Stomach (tissue), 8 donors: ENCODE measurements at regions not wholly inside any gene's neighbourhood (a gene's known extent, or its start where the extent isn't known, plus 50 kb on each side); places are given as distances from the start of the nearest gene placed in this dataset.

Experiments used
- DNase-seq, 2 donors: peaks; one replicate each; pipeline versions ENCODE4 v3.0.0 to v3.0.0-alpha.2; 2013 to 2019
- H3K27ac ChIP-seq, 5 donors: fragments of 200-600 bp in 4 of 5; sonication (generic) in 4 of 5; one replicate each; pipeline ENCODE4 v1.5.1; 2013 to 2019; ENCODE audit warnings: mild to moderate bottlenecking in 1 of 5, moderate library complexity in 1 of 5
- H3K27me3 ChIP-seq, 3 donors: fragments of 200-600 bp; sonication (generic); one replicate each; pipeline ENCODE4 v1.5.1; 2017 to 2019; ENCODE audit warnings: mixed run types in 1 of 3
- H3K36me3 ChIP-seq, 4 donors: fragments of 200-600 bp; sonication (generic); 1 replicate in 3 of 4; 2 replicates in 1 of 4; pipeline ENCODE4 v1.5.1; 2016 to 2019
- H3K4me1 ChIP-seq, 4 donors: fragments of 200-600 bp; sonication (generic); one replicate each; pipeline ENCODE4 v1.5.1; 2016 to 2019
- H3K4me3 ChIP-seq, 4 donors: fragments of 200-600 bp; sonication (generic) in 3 of 4; one replicate each; pipeline ENCODE4 v1.5.1; 2016 to 2019; ENCODE audit warnings: mild to moderate bottlenecking in 1 of 4
- H3K9me3 ChIP-seq, 4 donors: fragments of 200-600 bp; sonication (generic); one replicate each; pipeline ENCODE4 v1.5.1; 2016 to 2019
- EP300 ChIP-seq: sonication (generic); formaldehyde crosslinking; IDR thresholded peaks from one replicate; pipeline ENCODE4 v1.6.1; 2017; ENCODE audit warnings: antibody characterized with exemption
- POLR2A ChIP-seq, 4 donors: fragments of 450-650 bp; IDR thresholded peaks; one replicate each; pipeline ENCODE4 v1.6.1; 2016; ENCODE audit warnings: antibody characterized with exemption in 4 of 4, control low read depth in 2 of 4, mild to moderate bottlenecking in 1 of 4, moderate library complexity in 1 of 4
- POLR2AphosphoS5 ChIP-seq, 3 donors: sonication (generic); formaldehyde crosslinking; IDR thresholded peaks; one replicate each; pipeline ENCODE4 v1.6.1; 2016; ENCODE audit warnings: antibody characterized with exemption in 3 of 3
- WGBS, 5 donors: extraction: QIAGEN DNeasy Blood & Tissue Kit in 3 of 5; methylation state at CpG; one replicate each; pipeline versions ENCODE4 v1.1.5 to v1.1.7; 2013 to 2018; 5-methylcytosine and 5-hydroxymethylcytosine counted together
- intact Hi-C: fragments of 100-400 bp; cut with DNase I; formaldehyde crosslinking; loops from one replicate; pipeline ENCODE4 v1.15.1; 2023; ENCODE audit warnings: low total_unique reads
- TF ChIP-seq, protein P1 (sequence below), 7 experiments: fragments of 450-650 bp in 4 of 7; fragments of 200-600 bp in 3 of 7; sonication (generic) in 3 of 7; IDR thresholded peaks; one replicate each; pipeline ENCODE4 v1.5.1; 2016 to 2019; ENCODE audit warnings: antibody characterized with exemption in 7 of 7, control low read depth in 2 of 7, mild to moderate bottlenecking in 1 of 7
- donor health status: healthy with polysubstance abuse.
- donor health status: Bipolar disorder and iron deficiency.
- donor health status: healthy.

GRCh38 chr7:63038987-63039386, 959.7 kb upstream of the ZNF722 start:
- no peak for DNase-seq
- Histone ChIP-seq H3K9me3 (peaks cover 0 to 89% (median 58%) of the 10 kb centered on the region in 4 donors), H3K4me3 (no peak overlapping the region), H3K27ac (no peak overlapping the region), H3K27me3 (no peaks in the 10 kb centered on the region), H3K4me1 (no peaks in the 10 kb centered on the region), H3K36me3 (no peaks in the 10 kb centered on the region)
- TF ChIP-seq POLR2A (IDR thresholded peaks at IDR 0.05), result no peak
- TF ChIP-seq, protein P1, sequence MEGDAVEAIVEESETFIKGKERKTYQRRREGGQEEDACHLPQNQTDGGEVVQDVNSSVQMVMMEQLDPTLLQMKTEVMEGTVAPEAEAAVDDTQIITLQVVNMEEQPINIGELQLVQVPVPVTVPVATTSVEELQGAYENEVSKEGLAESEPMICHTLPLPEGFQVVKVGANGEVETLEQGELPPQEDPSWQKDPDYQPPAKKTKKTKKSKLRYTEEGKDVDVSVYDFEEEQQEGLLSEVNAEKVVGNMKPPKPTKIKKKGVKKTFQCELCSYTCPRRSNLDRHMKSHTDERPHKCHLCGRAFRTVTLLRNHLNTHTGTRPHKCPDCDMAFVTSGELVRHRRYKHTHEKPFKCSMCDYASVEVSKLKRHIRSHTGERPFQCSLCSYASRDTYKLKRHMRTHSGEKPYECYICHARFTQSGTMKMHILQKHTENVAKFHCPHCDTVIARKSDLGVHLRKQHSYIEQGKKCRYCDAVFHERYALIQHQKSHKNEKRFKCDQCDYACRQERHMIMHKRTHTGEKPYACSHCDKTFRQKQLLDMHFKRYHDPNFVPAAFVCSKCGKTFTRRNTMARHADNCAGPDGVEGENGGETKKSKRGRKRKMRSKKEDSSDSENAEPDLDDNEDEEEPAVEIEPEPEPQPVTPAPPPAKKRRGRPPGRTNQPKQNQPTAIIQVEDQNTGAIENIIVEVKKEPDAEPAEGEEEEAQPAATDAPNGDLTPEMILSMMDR (IDR thresholded peaks at IDR 0.05), result no peak
- TF ChIP-seq EP300, result no peak
- no peak for TF ChIP-seq POLR2AphosphoS5 (IDR thresholded peaks at IDR 0.05)
- 87 to 90% (median 89%) methylated on average over 4 of the region's 4 CpGs for WGBS, 5 donors
- intact Hi-C loops, result no loop called here

DNA sequence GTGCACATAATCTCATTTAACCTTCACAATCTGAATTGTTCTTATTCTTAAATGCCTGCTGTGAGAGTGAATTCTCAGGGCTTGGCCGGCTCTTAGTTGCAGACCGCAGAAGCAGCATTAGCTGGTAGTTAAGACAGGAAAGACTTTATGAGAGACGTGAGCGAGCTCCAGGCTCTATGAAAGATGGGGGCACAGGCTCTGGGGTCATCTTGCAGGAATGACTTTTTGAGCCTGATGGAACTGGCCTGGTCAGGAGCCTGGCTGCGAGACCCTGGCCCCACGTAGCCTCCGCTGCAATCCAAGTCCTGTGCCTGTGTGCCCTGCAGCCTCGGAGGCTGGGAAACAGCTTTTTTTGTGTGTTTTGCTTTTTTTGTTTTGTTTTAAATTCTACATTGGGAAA, 958.8 kb upstream of the ZNF722 start:
- no peak for DNase-seq
- H3K27ac ChIP-seq, result no peak overlapping the region
- no peaks in the 10 kb centered on the region for H3K27me3 ChIP-seq
- H3K4me3 ChIP-seq, result no peak overlapping the region
- TF ChIP-seq, protein P1 (IDR thresholded peaks at IDR 0.05), result no peak
- TF ChIP-seq POLR2A (IDR thresholded peaks at IDR 0.05), result no peak
- TF ChIP-seq EP300, result no peak
- TF ChIP-seq POLR2AphosphoS5 (IDR thresholded peaks at IDR 0.05), result no peak
- intact Hi-C loops, result no loop called here
- peaks cover 0 to 98% (median 65%) of the 10 kb centered on the region in 4 donors for H3K9me3 ChIP-seq
- H3K4me1 ChIP-seq, result no peaks in the 10 kb centered on the region
- no peaks in the 10 kb centered on the region for H3K36me3 ChIP-seq
- 82 to 92% (median 85%) methylated on average over 8 of the region's 8 CpGs for WGBS, 5 donors

GRCh38 chr7:63040336-63040735, 958.3 kb upstream of the ZNF722 start:
- H3K4me1 ChIP-seq, result no peaks in the 10 kb centered on the region
- no peaks in the 10 kb centered on the region for H3K27me3 ChIP-seq
- TF ChIP-seq POLR2AphosphoS5 (IDR thresholded peaks at IDR 0.05), result no peak
- H3K4me3 ChIP-seq, result no peak overlapping the region
- peaks cover 0 to 100% (median 62%) of the 10 kb centered on the region in 4 donors for H3K9me3 ChIP-seq
- intact Hi-C loops, result no loop called here
- no peaks in the 10 kb centered on the region for H3K36me3 ChIP-seq
- no peak for DNase-seq
- 75 to 84% (median 77%) methylated on average over 12 of the region's 12 CpGs for WGBS, 5 donors
- no peak overlapping the region for H3K27ac ChIP-seq

- H3K4me1 ChIP-seq, result no peaks in the 10 kb centered on the region
- DNase-seq, result no peak
- H3K36me3 ChIP-seq, result no peaks in the 10 kb centered on the region
- H3K27ac ChIP-seq, result no peak overlapping the region
- H3K4me3 ChIP-seq, result no peak overlapping the region
- H3K9me3 ChIP-seq, result peaks cover 0 to 97% (median 60%) of the 10 kb centered on the region in 4 donors
- TF ChIP-seq POLR2AphosphoS5 (IDR thresholded peaks at IDR 0.05), result no peak
- TF ChIP-seq, protein P1 (IDR thresholded peaks at IDR 0.05), result no peak
- TF ChIP-seq POLR2A (IDR thresholded peaks at IDR 0.05), result no peak
- TF ChIP-seq EP300, result no peak
- 61 to 79% (median 73%) methylated on average over 9 to 12 of the region's 12 CpGs for WGBS, 5 donors
- intact Hi-C loops, result no loop called here
- H3K27me3 ChIP-seq, result no peaks in the 10 kb centered on the region
Measured at GRCh38 chr7:63040966-63041610, 957.6 kb upstream of the ZNF722 start.

- 73 to 100% (median 90%) methylated on average over 3 of the region's 3 CpGs for WGBS, 5 donors
- TF ChIP-seq, protein P1 (IDR thresholded peaks at IDR 0.05), result no peak
- TF ChIP-seq POLR2A (IDR thresholded peaks at IDR 0.05), result no peak
- no peak for TF ChIP-seq POLR2AphosphoS5 (IDR thresholded peaks at IDR 0.05)
- TF ChIP-seq EP300, result no peak
- peaks cover 0 to 96% (median 62%) of the 10 kb centered on the region in 4 donors for H3K9me3 ChIP-seq
Measured at GRCh38 chr7:63041786-63042185, 956.9 kb upstream of the ZNF722 start.

More at GRCh38 chr7:63041786-63042185, 956.9 kb upstream of the ZNF722 start:
- Histone ChIP-seq H3K4me1 (no peaks in the 10 kb centered on the region), H3K36me3 (no peaks in the 10 kb centered on the region), H3K27ac (no peak overlapping the region), H3K27me3 (no peaks in the 10 kb centered on the region), H3K4me3 (no peak overlapping the region)
- intact Hi-C loops, result no loop called here
- DNase-seq, result no peak
